ENCODE measurements at regions not wholly inside any gene's neighbourhood (a gene's known extent, or its start where the extent isn't known, plus 50 kb on each side); places are given as distances from the start of the nearest gene placed in this dataset.
A peak's percentile ranks its signal among the peaks of the same experiment; 100 is the strongest.

DNA sequence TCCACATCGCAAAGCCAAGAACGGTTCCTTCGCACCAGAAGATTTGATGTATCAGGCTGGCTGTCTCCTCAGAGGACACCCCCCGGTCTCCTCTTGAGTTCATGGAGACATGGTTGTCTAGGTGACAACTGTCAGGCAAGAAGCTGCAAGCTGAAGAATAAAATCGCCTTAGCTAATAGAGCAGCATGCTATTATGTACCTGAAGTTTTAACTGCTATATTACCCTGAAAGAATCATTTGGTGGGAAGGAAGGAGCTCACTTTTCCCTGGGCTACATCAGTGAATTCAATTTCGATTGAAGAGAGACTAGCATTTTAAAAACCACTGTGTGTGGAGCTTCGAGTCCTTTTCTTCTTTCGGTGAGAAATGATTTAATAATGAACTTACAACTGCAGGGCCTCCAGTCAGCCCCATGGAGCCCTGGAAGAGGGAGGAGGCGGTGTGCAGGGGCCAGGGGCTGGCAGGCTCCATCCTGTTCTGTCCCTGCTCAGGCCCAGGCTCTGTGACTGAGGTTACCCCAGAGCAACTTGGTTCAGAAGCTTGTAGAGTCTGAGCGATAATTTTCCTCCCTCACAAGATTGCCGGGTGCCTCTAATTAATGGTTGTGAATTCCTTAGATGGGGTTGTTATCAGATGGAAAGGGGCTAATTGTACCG, 191.3 kb downstream of the MID1IP1 start:
- DNase-seq = peak; percentile 1

DNA sequence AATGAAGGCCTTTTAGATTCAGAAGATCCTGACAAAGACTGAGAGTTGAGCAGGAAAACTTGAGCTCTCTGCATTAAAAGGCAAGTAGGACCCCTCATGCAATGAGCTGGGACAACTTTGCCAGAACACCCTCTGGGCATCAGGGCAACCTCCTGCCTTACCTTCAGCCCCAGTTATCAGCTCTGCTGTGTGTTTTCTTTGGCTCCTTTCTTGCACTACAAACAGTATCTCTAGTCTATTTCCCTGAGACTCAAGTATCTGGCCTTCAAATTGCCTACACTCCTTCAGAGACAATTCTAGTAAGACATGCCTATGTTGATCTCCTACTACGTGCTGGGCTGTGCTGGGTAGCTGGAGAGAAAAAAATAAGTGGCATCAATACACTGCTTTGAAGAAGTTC, 192.2 kb downstream of the MID1IP1 start:
- no peak for DNase-seq

DNA sequence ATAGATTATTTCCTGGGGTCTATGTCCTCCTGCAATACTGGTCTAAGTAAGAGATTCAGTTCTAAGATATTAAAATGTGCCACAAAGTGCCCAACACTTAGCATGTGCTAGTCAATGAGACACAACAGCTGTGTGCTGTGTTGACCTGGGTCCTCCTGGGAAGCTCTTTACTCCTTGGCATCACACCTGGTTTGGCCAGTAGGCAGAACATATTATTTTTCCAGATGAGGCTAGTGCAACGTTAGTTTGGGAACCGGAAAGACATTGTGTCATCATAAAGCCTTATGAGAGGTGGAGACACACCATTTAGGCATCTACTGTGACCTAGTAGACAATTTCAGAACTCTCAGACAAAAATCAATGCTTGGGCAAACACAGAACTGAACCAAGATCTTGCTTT, 197.8 kb downstream of the MID1IP1 start:
- DNase-seq = no peak

DNA sequence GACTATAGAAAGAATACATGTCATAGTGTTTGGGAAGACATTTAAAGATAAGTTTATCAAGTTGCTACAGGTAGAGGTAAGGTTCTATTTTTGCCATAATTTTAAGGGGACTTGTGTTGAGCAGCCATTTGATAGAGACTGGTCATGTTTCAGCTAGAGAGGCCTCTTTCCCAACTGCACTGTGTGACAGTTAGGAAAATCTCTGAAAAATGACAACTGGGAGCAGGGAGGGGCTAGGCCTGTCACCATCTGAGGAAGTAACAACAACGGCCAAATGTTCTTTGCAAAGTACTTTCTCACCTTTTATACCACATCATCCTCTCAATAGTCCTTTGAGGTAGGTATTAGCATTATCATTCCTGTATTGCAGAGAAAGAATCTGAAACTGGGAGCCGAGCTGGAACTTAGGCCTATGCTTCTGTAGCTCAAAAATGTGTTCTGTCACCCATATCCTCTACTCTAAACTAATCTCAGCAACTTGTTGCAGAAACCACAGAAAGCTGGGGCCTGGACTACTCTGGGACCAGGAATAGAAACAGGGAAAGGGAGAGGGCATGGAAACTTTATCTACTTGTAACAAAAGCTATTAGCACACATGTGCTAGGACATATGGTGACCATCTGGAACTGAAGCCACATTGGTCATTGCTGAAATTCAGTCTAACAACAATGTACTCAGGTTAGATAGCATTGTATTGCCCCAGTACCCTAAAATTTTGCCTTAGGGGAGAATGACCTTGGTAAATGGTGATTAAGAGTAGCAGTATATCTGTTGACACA, 198.9 kb downstream of the MID1IP1 start:
- no peak for DNase-seq

DNA sequence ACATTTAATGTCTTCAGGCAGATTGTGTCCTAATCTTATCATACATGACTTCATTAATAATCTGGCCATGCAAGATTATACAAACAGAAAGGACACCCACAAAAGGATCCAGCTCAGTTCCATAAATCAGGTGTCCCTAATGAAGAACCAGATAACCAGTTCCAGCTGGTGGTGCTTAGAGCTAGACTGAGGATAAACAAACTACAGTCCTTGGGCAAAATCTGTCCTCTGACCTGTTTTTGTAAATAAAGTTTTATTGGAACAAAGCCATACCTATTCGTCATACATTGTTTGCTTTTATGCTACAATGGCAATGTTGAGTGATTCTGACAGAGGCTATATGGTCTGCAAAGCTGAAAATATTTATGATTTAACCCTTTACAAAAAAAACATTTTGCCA, 199.5 kb downstream of the MID1IP1 start:
- no peak for DNase-seq

DNA sequence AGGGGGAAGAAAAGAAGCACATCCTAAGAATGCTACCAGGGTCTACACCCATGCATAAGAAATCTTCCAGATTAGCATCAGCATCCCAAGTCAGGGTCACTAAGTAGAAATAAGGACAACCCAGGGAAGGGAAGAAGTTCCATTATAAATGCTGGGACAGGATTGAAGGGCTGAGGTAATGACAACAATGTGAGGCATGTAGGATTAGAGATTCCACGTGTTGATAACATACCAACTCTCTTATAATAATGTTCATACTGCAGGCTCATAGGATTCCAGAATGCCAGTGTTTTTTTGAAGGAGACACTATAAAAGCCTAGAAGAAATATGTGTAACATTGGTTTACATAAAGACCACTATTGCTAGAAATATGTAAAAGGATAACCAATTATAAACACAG, 201.2 kb downstream of the MID1IP1 start:
- DNase-seq = no peak

DNA sequence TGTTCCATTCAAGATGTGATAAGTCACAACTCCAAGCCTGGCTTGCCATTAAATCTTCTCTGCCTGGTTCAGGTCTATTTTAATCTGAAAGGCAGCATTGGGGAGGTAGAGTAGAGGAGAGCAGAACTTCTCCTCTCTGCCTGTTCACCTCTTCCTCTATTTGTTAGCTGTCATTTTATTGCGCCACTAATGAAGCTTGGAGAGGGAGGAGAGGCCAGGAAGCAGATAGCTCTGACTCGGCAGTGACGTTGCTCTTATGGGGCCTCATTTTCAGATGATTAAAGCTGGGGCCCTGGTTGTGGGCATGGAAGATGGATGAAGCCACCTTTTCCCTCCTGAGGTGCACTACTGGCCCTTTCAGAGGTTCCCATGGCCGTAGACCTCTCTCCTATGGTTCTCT, 207.3 kb downstream of the MID1IP1 start:
- DNase-seq = no peak

DNA sequence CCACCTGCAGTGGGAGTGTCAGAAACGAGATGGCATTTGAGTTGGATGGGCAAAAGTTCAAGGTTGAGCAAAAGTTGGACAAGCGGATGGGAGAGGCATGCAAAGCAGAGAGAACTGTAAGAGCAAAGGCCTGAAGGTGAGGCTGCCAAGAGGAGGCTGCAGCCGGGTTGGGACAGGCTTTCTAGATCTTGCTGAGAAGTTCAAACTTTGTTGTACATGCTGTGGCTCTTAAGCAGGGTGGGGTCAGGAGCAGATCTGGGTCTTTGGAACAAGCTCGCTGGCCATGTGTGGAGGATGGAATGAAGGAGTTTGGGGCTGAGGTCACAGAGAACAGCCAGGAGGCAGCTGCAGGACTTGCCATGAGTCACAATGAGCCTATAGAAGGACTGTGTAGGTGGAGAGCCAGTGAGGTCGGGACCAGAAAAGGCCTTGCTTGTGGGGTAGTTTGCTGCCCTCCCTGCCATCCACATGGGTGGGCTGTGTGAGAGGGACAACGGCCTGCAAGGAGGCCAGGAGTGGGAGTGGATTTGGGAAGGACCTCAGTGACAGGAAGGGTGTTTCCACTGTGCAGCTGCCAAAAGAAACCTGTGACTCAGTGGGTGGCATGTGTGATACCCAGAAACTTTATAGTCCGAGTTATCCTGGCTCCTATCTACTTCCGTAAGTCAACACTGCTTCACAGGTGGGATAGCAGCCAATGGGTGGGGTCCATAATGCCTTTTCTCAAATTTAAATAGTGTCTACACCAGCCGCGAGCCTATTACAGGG, 210.4 kb downstream of the MID1IP1 start:
- DNase-seq = no peak

DNA sequence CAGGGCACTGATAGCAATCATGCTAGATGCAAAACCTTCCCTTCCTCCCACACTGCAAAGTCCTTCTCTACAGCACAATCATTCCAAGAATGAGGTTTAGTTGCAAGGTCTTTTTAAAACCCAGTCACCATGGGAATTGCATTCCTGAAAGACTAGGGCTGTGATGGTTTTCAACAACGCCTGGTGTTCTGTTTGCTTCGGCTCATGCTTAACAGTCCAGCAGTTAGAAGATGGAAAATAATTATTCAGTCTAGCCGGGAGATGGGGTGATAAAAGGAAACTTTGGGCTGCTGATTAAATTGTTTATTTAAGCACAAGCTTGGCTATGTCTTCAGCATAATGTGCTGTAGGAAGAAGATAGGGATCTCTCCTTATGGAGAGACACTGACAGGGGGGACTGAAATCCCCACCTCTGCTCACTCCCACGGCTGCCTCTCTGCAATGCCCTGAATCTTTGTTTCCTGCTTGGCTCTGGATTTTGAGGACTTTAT, 211.4 kb downstream of the MID1IP1 start:
- no peak for DNase-seq

DNA sequence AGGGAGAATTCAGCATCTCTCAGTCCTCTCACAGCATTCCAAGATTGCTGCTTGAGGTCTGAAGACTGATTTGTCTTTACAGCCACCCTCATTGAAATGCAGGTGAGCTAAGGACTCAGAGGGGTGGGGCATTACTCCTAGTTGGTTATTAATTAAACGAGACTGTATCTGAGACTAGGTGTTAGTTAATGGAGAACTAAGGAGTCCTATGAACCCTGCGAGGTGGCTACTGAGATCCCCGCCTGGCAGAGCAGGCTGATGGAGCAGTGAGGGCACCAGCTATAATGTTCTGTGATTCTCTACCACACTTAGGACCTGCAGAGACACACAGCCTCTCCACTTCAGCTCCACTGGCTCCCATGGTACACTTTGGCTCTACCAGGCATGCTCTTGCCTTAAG, 215.3 kb downstream of the MID1IP1 start:
- DNase-seq = no peak

DNA sequence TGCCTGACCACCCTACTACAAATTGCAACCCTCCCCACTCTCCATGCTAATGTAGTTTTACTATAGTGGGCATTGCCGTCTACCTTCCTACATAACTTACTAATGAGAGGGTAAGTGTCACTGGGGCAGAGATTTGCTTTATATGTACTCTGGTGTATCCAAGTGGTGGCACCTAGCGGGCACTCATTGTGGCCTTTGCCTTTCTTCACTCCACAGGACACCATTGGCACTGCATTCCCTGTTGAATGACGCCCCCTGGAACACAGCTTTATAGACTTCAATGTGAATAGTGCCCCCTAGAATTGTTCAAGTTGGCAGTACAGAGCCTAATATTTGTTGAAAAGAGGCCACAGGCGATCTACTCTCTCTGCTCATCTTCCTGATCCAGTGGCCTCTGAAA, 215.8 kb downstream of the MID1IP1 start:
- no peak for DNase-seq

DNA sequence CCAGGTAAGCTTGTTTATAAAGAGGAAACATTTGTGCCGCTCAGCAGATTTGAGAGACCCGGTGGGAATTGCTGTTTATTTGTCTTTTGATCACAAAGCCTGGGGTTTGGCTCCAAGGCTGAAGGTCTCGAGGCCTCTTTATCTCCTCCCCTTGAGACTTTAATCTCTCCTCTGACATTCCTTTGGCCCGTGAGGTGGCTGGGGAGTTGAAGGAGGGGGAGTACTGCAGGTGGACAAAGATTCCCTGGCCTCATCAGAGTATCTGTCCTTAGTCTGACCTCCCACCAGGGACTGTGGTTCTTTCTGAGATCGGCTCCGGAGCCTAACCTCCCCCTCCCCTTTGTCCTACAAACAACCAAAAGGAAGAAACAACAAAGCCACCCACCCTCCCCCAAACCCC, 216.5 kb downstream of the MID1IP1 start:
- DNase-seq = no peak

DNA sequence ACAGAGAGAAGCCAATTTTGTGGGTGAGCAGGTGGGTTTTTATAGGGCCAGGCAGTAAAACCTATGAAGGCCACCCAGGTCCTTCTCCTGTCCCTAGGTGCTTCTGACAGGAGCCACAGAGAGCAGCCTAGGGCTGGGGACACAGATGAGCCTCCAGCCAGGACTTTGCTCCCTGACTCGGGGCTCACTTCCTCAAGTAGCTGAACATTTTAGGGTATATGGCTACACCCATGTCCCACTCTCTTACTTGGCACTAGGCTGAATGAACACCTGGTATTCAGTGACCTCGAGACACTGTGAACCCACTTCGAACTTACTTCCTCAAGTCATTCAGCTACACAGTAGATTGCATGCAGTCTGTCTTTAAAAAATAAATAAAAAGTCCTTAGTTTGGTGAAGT, 217.3 kb downstream of the MID1IP1 start:
- DNase-seq = no peak

DNA sequence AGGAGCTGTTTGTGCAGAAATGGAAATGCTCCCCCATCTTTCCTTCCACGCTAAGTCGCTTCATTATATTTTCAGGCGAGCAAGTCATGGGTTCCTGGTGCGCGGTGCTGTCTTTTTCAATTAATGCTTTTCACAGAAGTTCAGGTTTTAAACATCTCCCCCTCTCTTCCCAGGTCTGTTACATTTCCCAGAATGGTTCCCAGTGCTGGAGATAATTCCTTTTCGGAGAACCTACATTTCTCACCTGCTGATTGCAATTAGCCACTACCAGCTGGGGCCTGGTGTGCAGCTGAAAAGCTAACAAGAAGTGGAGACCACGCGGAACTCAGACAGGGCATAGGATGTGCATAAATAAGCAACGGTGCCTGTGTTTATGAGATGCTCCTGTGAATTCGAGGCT, 217.8 kb downstream of the MID1IP1 start:
- no peak for DNase-seq

DNA sequence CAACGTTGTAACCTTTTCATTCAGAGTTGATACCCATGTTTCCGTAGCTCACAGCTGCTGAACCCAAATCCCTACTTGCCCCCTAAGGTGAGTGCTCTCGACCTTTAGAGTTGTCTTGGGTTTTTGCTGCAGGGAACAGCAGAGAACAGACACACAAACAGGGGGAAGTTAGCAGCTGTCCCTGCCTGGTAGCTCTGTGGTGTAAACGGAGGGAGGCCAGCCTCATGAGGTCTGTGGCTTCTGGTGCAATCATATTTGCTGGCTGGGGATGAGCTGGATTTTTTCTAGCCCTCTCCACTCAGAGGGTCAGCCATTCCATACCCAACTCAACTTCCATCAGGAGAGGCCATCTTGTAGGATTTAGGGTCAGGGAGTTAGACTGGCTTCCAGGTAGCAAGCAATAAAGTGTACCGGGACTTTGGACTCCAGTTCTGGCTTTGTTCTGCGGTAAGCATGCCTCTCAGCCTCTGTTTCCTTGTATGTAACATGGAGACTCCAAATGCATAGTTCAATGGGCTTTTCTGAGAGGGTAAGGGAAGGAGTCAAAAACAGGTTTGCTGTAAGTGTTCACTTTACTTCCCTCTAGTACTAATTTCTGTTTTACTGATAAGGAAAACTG, 218.9 kb downstream of the MID1IP1 start:
- DNase-seq = no peak

DNA sequence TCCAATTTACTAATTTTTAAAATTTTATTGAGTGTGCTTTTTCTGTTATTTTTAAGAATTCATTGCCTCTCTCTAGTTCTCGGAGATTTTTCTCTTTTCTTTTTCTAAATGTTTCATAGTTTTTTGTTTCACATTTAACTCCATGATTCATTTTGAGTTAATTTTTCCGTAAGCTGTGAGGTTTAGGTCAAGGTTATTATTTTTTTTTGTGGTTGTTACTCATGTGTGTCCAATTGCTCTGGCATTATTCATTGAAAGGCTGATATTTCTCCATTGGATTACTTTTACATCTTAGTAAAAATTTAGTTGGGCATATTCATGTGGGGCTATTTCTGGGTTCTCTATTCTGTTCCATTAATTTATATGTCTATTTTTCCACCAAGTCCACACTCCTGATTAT, 220.8 kb downstream of the MID1IP1 start:
- no peak for DNase-seq

DNA sequence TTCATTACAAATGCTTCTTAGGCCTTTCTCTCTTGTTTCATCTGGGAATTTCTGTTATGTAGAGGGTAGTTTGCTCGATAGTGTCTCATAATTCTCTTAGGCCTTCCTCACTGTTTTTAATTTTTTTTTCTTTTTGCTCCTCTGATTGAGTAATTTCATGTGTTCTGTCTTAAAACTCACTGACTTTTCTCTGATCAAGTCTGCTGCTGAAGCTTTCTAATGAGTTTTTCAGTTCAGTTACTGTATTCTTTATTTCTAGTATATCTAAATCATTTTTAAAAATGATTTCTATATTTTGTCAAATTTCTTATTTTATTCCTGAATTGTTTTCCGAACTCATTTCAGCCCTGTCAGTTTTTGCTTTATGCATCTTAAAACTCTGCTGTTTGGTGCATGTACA, 228.0 kb downstream of the MID1IP1 start:
- DNase-seq = no peak

DNA sequence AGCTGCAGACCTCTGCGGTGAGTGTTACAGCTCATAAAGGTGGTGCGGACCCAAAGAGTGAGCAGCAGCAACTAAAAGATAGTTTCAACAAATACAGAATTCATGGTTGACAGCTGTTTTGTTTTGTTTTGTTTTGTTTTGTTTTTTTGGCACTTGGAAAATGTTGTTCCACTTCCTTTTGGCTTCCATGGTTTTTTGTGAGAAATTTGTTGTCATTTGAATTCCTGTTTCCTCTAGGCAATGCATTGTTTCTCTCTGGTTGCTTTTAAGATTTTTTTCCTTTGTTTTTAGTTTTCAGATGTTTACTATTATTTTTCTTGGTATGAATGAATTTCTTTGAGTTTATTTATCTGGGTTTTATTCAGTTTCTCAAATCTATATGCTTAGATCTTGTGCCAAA, 229.4 kb downstream of the MID1IP1 start:
- DNase-seq = no peak

DNA sequence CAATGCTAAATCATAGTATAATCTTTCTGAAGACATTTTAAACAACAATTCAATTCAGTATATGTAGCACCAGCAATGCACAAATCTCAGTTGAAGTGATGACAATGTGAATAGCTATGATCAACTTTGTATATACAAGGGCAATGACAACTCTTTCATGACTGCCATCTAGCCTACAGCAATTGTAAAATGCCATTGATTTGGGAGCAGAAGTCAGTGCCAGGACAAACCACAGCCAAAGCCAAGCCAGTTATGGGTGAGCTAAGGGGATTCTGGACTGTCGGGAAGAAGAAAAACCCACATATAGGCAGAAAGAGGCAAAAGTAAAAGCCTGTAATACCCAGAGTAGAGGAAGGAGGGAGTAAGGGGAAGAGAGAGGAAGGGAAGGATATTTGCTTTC, 238.6 kb downstream of the MID1IP1 start:
- no peak for DNase-seq

DNA sequence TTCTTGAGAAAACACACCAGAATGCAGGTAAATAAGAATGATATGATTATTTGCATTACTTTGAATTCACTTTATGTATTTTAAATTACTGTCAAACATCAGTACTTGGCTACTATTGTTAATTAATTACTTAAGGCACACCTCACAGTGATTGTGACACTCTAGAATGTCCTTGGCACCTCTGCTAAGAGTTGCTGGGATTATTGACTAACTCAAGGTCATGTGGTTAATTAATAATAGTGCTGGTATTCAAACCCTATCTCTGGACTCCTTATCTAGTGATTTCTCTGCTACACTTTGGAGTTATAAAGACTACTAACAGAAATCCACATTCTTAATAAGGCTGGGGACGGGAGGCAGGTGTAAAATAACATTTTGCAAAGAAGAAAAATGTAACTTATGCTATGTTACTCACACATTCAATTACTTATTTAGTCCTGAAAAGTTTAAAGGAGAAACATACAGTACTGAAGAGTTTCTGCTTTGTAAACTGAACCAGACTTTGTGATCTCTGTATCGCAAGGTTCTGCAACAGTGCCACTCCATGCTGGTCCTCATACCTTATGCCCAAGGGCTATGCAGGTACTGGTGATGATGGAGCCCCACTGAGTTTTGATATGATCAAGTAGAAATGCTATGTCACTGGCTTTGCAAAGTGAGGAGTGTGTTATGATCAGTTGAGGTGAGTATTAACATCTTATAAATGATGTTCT, 242.7 kb downstream of the MID1IP1 start:
- no peak for DNase-seq

DNA sequence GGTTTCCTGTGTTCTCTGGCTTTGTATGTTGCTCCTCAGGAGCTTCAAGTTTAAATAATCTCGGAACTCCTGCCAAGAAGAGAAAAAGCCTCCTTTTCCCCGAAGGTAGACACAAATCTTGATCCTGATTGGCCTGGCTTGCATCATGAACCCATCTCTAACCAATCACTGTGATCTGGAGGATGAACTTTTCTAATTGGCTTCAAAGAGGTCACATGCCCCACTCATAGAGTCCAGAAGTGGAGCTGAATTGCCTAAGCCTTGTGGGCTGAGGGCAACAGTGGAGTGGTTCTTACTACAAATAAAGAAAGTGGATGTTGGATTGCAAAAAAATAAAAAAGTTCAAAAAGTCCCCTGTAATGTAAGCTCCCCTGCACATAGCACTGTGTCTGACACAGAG, 245.9 kb downstream of the MID1IP1 start:
- no peak for DNase-seq

DNA sequence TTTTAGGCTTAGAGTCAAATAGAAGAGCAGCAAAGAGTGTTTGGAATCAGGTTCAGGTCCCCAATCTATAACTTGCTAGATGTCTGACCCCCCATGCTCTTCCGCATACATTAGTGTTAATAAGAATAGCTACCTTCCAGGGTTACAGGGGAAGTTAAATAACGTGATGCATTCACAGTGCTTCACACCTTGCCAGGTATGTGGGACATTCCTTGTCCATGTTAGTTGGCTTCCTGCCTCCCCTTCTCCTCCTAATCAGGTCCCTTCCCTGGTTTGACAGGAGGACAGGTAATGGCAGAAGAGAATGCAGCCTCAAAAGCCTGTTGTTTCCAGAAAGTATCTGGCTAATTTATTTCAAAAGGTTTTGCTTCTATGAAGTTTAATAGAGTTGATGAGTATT, 248.7 kb downstream of the MID1IP1 start:
- no peak for DNase-seq

DNA sequence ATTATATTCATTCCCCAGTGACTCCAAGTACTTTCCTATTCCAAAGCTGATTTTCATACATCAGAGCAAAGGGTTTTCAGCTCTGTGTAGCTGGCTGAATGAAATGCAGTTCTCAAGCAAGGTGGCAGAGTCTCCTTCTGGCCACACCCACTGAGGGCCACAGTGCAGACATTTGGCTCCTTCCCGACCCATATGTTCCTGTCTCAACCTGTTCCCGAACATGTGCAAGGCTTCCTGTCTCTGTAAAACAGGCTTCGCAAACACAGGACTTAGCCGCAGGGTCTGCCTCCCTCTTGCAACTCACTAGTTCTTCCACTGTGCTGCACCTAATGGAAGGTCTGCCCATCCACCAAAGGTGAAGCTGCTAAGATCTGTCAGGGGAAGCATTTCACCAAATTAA, 249.2 kb downstream of the MID1IP1 start:
- DNase-seq = no peak

All from DMS79 (cell line).